ENCODE measurements at regions not wholly inside any gene's neighbourhood (a gene's known extent, or its start where the extent isn't known, plus 50 kb on each side); places are given as distances from the start of the nearest gene placed in this dataset.
"Not testable (repeated sequence)": the region's sequence is repeated elsewhere in the genome, so short reads cannot be mapped to it uniquely, and the experiment has no call there.

GRCh38 chr1:96159379-96159778, 562.2 kb upstream of the PTBP2 start:
- DNase-seq (ENCODE audit: low read depth in 2 of 2), result no peak

- no peak for DNase-seq (ENCODE audit: low read depth in 2 of 2)
Measured at GRCh38 chr1:96164053-96164452, 557.5 kb upstream of the PTBP2 start.

GRCh38 chr1:96178053-96178452, 543.5 kb upstream of the PTBP2 start:
- DNase-seq (ENCODE audit: low read depth in 2 of 2), result no peak

DNA sequence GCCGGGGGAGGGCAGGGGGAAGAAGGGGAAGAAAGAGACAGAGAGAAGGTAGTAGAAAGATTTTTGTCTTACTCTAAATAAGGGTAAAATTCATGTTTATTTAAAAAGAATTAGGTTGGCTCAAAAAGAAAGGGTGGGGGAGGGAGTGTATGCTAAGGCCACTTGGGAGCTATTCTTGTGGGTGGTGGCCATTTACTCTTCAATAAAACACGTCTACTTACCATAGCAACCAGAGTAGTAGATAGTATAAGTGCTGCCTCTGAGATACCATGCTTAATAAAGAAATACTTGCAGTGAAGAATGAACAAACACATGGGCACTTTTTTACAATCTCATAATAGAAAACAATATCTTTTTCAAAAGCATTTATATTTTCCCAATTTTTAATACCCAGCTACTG, 538.1 kb upstream of the PTBP2 start:
- DNase-seq (ENCODE audit: low read depth in 2 of 2), result no peak

GRCh38 chr1:96183928-96184327, 537.7 kb upstream of the PTBP2 start:
- no peak for DNase-seq (ENCODE audit: low read depth in 2 of 2)

DNA sequence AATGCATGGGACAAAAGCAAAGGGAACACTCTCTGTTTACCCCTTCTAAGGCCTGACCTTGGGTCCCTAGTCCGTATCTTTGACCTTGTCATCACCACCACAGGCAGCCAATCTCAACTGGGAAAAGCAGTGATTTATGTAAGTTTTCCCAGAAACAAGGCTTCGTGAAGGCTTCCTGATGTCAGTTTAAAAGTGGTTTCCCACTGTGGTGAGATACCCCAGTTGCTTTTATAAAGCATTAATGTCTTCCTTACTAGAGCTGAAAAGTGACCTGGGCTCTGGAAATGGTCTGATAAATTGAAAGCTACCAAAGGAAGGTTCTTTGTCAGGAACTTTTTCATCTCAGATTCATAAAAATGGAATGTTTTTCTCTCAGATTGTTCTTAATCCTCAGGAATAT, 536.4 kb upstream of the PTBP2 start:
- no peak for DNase-seq (ENCODE audit: low read depth in 2 of 2)

DNA sequence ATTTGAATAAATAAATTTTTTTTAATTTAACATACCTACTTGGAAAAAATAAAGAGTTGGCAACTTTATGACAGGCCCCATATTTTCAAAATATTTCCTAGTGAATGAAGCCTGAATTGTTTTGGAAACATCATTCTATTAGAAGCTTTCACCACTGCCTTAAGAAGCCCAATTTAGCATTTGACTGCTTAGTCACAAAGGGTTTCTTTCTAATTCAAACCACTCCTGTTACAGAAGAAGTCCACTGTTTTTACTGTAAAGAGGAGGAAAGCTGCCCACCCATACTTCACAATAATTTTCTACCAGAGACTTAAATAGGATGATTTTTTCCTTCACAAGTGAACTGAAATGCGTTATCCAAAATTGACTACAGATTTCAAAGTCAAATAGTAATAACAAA, 534.6 kb upstream of the PTBP2 start:
- no peak for DNase-seq (ENCODE audit: low read depth in 2 of 2)

DNA sequence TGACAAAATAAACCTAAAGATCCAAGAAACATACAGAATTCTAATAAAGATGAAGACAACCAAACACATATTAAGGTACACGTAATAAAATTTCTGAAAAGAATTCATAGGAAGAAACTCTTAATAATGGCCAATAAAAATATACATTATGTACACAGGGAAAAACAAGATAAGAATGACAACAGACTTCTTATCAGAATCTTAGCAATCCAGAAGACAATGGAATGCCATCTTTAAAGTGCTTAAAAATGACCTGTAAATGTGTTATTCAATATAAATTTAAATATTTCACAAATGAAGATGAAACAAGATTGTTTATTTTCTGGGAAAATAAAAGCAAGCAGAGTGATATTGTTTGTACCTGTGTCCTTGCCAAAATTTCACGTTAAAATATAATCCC, 530.4 kb upstream of the PTBP2 start:
- DNase-seq (ENCODE audit: low read depth in 2 of 2), result no peak

- DNase-seq (ENCODE audit: low read depth in 2 of 2), result no peak
Measured at GRCh38 chr1:96206451-96206850, 515.1 kb upstream of the PTBP2 start.

DNA sequence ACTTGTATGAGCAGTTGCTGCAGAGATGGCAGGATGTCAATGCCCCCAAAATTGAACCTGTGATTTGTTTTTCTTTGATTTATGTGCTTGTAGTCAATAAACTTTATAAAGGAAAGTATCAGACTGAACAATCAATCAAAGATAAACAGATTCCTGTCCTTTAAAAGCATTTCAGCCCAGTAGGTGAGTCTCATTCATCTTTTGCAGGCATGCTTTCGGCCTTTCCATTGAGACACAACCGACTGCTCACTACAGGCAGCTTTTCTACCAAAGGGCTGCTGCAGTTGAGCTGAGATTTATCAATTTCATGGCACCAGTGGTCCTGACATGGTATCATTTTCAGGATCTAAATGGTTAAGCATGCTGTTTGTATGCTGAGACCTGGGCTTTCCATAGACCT, 513.6 kb upstream of the PTBP2 start:
- no peak for DNase-seq (ENCODE audit: low read depth in 2 of 2)

- no peak for DNase-seq (ENCODE audit: low read depth in 2 of 2)
Measured at GRCh38 chr1:96208428-96208827, 513.2 kb upstream of the PTBP2 start.

DNA sequence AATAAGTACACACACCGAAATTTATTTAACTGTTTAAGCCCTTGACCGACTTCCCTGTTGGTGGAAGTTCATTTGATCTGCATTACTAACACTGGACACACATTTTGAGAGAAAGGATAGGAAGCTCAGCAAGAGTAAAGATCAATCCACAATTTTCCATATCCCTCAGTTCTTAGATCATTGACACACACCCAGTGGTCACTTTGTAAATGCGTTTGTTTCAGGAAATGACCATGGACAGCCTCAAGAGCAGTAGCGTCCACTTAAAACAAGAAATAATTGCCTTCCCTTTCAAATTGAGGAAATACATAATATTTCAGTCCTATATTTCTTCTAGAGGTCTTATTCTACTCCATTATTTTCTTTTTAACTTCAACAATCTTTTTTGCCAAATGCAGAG, 511.5 kb upstream of the PTBP2 start:
- no peak for DNase-seq (ENCODE audit: low read depth in 2 of 2)

- DNase-seq (ENCODE audit: low read depth in 2 of 2), result no peak
Measured at GRCh38 chr1:96211202-96211601, 510.4 kb upstream of the PTBP2 start.

DNA sequence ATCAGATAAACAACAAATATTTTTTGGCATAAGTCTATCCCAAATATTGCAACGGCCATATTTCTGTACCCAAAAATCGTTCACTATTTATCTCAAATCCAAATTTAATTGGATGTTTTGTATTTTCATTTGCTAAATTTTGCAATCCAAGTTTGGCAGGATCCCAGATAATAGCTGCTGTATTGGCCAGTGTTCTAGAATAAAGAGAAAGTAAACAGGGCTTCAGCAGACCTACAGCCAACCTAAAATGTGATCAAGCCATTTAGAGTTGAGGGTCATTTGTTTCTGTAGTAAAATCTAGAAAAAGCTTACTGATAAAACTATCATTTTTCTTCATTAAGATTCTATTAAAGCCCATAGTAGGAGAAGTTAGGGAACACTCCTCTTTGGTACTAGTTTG, 506.6 kb upstream of the PTBP2 start:
- DNase-seq (ENCODE audit: low read depth in 2 of 2), result no peak

DNA sequence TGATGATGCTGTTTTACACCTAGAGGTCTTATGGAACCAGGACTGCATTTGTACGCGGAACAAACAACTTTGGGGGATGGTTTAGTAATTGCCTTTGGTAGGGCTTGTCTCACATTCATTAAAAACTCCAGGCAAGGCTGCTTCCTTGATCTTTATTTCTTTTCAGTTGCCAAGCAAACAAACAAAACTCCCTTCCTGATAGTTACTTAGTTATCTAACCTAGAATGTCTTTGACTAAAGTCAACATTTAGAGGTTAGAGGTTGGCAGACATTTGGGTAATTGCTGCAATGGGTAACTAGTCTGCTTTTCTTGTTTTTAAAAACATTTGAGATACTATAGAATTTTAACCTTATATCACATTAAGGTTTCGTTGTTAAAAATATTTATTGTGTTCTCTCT, 500.9 kb upstream of the PTBP2 start:
- no peak for DNase-seq (ENCODE audit: low read depth in 2 of 2)

DNA sequence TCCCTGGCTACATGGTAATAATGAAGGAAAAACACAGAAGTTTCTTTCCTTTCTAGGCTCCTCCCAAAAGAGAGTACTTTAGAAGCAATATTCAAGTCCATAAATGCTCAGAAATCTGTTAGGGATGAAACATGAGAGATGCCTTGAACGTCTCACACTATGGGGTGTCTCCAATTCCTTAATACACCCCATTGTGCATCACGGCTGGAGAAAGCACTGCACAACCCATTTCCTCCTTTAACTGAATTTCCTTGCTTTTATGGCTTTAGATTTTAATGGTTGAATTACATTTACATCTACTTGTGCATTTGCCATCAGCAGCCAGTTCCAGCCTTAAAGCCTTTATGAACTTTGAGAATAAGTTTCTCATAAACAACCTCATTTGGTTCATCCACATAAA, 498.9 kb upstream of the PTBP2 start:
- DNase-seq (ENCODE audit: low read depth in 2 of 2), result no peak

DNA sequence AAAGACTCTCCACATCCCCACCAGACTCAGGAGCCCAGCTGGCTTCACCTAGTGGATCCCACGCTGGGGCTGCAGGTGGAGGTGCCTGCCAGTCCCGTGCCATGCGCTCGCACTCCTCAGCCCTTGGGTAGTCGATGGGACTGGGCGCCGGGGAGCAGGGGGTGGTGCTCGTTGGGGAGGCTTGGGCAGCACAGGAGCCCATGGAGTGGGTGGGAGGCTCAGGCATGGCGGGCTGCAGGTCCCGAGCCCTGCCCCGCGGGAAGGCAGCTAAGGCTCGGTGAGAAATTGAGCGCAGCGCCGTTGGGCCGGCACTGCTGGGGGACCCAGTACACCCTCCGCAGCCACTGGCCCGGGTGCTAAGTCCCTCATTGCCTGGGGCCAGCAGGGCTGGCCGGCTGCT, 497.4 kb upstream of the PTBP2 start:
- not testable (repeated sequence) for DNase-seq (ENCODE audit: low read depth in 2 of 2)

- DNase-seq (ENCODE audit: low read depth in 2 of 2), result no peak
Measured at GRCh38 chr1:96233422-96233821, 488.2 kb upstream of the PTBP2 start.

- peak in 1 of 2 donors; percentile 63 for DNase-seq (ENCODE audit: low read depth in 2 of 2)
Measured at GRCh38 chr1:96234299-96234698, 487.3 kb upstream of the PTBP2 start.

GRCh38 chr1:96236156-96236739, 485.3 kb upstream of the PTBP2 start:
- DNase-seq (ENCODE audit: low read depth in 2 of 2), result peak; percentile 51 to 75

DNA sequence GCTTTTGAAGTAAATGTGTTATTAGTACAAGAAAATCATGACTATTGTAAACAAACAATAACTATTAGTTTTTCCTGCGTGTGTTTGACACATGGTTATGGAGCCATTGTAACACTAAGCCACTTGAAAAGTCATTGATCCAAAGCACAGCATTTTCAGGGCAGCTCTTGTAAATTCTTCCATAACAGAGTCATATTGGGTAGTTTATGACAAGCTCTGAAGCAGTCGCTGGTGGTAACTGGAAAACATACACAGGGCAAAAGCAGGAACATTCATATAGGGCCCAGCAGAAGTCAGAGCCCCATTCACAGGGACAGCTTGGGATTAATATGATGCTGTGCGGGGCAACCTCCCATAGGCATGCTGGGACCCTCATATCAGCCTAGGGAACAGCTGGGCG, 483.2 kb upstream of the PTBP2 start:
- no peak for DNase-seq (ENCODE audit: low read depth in 2 of 2)

GRCh38 chr1:96240438-96240837, 481.1 kb upstream of the PTBP2 start:
- DNase-seq (ENCODE audit: low read depth in 2 of 2), result no peak

GRCh38 chr1:96253246-96254035, 468.1 kb upstream of the PTBP2 start:
- DNase-seq (ENCODE audit: low read depth in 2 of 2), result no peak
